Stimulated activated CD4-positive, alpha-beta T cell treated with anti-CD3 and anti-CD28 coated beads, Interleukin-15, amount 100 ng/mL, for 1 hour (primary cell): ENCODE measurements at regions not wholly inside any gene's neighbourhood (a gene's known extent, or its start where the extent isn't known, plus 50 kb on each side); places are given as distances from the start of the nearest gene placed in this dataset.
"Not testable (repeated sequence)": the region's sequence is repeated elsewhere in the genome, so short reads cannot be mapped to it uniquely, and the experiment has no call there.

Experiments
- DNase-seq, 2 donors: peaks; one replicate each; pipeline ENCODE4 v3.0.0-alpha.2; 2020; ENCODE audit warnings: low read depth in 1 of 2, low spot score in 1 of 2

DNA sequence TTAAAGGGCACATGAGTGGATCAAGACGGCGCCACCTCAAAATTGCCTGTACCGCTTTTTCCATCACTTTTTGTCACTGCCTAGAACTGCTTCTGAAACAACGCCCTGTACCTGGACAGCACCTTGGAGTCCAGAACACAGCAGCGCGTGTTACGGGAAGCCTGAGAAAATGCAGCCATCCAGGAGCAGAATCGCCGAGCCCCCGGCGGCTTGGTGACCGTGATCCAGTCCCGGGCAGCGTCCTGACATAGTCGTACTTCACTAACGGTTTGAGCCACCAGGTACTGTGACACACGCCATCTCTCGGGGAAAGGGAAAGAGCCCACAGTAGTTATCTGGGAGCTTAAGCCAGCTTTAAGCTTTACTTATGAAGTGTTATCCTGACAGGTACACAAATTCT is 168.9 kb upstream of the SALL3 start:
- no peak for DNase-seq

DNA sequence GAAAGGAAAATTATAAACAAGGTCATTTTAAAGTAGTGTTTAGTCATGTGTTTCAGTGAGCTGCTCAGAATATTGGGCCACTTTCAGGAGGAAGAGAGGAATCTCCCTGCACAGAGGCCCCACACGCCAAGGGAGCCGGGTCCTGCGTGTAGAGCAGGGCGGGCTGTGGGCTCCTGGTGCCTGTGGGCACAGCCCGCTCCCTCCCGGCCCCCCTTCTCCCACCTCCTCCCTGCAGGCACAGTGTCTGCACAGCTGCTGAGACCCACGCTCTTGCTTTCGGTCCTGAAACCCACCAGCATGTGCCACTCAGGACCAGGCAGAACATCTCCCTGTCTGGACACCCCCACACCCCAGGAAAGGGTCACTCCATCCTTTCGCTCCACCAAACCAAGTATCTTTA is 167.6 kb upstream of the SALL3 start:
- no peak for DNase-seq

DNA sequence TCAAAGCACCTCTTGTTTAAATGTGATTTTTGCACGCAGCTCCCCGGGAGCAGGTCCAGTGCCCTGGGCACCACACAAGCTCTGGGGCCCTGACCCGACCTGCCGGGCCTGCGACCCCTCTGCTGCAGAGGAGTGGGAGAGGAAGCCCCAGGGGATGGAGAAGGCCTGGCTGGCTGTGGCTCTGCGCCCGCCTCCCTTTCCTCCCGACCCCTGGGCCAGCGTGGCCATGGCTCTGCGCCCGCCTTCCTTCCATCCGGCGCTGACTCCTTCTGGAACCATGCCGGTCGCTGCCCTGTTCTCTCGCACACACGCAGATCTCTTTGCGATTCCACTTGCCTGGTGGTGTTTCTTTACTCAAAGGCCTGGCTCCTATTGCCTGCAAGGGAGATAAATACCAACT is 166.5 kb upstream of the SALL3 start:
- no peak for DNase-seq

DNA sequence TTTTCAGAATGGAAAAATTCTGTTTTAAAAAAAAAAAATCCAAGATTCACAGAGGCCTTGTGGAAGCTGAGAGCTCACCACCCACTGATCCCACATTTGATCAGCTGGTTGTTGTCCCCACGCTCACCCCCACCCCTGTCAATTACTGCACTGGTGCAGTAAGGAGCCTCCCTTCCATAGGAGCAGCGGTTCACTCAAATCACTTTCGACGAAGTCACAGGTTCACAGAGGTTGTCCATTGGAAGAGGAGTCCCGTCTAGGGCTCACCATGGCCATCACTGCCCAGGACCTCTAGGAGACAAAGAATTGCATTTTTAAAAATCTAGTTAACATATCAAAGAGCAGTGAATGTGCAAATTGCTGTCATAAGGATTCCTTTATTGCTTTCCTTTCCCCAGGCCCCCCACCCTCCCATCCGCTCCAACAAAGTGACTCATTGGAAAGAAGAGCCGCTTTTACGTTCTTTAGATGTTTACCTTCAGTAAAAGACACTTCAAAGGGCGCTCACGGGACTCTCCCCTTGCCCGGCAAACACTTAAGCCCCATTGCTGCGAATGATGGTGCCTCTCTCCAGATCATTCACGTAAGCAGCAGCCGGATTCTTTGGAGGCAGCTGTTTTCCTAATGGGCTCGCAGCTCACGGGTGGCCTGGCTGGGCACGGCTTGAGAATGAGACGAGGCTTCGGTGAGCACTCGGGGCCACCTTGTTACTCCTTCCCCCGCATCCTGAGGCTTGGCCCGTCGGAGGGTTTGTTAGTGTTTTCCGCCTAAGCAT is 165.5 kb upstream of the SALL3 start:
- DNase-seq, result no peak

DNA sequence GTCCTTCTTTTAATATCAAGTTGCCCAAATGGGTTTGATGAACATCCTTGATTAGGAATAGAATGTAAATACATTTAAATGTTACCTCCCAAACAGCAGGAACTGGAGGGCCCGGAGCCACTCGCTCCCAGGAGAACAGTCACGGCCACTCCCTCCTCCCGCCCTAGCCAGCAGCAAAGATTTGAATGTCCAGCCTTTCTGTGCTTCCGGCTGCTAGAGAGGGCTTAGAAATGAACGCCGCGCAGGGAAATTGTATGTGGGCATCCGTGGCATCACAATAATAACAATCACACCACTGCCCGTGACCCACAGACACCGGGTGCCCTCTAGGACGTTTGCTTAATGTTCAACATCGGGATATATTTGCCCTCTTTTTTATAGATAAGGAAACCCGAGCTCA is 164.9 kb upstream of the SALL3 start:
- no peak for DNase-seq

DNA sequence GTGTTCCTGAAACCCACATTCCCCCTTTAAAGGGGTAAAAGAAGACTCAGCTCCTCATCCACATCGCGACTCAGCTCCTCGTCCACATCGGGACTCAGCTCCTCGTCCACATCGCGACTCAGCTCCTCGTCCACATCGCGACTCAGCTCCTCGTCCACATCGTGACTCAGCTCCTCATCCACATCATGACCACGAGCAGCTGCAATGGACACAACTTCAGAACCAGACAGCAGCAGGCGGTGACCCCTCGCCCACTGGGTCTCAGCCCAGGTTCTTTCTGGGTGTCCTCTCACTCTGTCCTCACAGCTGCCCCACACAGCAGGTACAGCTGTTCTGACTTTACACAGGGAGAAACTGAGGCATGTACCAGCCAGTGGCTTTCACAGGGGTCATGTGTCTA is 163.5 kb upstream of the SALL3 start:
- no peak for DNase-seq

DNA sequence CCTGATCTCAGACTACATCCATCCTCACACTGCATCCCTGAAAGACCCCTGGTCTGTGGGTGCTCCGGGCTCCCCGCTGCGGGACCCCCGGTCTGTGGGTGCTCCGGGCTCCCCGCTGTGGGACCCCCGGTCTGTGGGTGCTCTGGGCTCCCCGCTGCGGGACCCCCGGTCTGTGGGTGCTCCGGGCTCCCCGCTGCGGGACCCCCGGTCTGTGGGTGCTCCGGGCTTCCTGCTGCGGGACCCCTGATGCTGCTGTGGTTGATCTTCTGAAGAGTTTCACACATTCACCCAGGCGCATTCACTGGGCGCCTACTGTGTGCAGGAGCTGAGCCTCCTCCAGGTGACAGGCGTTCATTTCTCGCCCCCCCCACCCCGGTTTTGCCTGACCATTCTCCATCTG is 162.7 kb upstream of the SALL3 start:
- no peak for DNase-seq

DNA sequence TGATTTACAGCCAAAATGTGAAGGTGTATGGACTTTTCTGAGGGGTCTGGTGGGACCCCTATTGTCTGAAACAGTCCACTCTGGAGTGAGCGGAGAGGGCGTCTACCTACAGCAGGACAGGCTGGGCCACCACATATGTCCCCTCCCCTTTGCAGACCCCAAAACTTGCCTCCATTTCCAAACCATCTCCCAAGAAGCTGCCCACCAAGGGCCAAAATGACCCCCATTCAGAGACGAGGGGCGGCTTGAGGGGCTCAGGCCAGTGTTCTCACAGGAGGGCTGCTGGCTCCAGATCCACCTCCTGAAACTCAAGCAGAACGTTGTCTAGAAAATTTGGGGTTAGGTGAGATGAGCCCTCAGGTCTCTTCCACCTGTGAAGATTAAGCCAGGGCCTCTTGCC is 161.1 kb upstream of the SALL3 start:
- no peak for DNase-seq

DNA sequence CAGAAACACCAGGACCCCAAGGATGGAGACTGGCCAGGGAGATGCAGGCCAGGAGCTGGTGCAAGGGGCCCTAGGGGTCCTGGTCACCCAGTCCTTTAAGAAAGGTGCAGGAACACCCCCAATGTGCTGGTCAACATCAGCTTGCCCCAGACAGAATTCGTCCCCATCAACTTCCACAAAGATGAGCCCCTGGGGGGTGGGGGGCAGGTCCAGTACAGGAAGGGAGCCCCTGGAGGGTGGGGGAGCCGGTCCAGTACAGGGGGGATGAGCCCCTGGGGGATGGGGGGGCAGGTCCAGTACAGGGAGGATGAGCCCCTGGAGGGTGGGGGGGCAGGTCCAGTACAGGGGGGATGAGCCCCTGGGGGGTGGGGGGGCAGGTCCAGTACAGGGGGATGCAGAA is 160.7 kb upstream of the SALL3 start:
- no peak for DNase-seq

DNA sequence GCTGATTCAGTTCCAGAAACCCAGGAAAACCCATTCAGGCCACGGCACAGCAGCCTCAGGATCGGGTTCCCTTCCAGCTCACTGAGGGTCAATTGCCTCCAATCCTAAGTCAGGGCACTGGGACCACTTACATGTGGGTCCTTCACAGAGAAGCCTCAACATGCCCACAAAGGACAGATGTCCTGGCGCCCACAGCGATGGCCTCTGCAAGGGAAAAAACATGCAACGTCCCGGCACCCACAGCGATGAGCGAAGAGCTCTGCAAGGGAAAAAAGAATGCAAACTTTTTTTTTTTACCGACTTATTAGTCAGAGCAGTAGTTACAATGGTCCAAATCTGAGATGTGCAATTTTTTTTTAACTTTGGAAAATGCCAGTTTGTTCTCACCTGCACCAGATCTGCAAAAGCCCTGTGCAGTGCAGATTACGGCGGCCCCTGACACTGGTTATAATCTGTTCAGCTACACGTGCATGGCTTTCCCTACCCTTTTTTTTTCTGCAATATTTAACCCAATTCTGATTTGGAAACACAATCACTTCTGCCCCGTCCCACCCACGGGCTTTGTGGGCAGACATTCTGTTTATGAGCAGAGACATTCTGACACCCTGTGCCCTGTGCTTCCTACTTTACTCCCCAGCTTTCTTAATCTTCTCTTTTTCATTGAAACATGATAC is 159.3 kb upstream of the SALL3 start:
- DNase-seq, result no peak

DNA sequence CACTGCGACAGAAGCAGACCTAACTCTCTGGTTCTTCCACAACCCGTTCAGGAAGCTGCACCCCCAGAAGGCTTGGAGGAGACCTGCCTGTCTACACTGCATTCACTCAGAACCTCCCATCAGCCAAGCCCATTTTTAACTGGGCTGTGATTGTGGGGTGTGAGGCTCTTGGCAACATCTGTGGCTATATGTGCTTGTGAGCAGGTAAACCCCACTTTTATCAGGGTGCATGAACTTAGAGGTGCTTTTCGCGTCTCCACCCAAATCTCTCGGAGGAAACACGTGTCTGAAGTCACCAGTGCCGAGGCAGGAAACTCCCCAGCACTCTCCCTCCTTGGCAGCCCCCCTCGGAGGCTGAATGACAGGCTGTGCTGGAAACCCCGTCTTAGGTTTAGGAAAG is 158.2 kb upstream of the SALL3 start:
- no peak for DNase-seq

DNA sequence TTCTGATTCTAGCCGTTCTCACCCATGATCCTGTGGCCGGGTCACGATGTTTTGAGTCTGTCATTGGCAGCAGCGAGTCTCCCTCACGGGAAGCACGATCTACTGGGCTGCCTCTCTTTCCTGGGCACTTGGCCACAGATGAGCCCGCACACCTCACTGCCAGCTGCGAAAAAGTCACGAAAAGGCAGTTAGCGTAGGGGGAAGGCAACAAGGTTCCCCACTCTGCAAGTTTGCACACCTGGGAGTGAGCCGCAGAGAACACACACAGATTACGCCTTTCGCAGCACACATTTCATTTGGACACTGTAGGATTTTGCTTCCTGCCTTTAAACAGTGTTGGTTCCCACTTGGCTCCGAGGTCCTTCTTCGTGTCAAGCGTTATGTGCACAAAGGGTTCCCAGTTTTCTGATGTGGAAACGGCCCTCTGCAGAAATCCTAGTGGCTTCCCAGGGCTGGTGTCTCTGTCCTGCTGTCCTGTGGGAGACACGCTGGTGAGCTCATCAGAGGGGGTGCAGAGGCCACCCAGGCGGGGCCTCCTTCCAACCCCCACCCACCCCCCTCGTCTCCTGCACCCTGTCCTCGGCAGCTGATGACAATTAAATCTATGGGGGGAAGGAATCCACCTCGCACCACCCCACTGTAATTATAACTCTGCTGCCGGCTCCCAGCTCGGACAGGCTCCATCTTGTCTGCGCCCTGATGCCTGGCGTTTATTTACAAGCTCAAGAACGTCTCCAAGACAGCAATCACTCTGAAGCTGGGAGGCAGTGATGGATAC is 157.3 kb upstream of the SALL3 start:
- DNase-seq, result no peak

DNA sequence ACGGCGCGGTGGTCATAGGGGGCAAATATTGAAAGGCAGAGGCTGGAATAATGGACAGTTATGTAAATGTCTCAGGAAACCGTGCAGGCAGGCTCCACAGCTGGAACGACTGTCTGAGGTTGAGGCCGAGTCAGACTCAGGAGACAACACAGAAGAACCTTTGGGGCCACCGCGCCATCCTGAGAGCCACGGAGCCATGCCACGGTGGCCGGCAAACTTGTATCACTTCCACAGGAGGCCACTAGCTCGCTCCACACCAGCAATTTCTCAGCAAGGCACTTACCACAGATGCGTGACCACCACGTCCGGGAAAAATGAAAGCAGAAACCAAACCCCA is 156.7 kb upstream of the SALL3 start:
- DNase-seq, result no peak

DNA sequence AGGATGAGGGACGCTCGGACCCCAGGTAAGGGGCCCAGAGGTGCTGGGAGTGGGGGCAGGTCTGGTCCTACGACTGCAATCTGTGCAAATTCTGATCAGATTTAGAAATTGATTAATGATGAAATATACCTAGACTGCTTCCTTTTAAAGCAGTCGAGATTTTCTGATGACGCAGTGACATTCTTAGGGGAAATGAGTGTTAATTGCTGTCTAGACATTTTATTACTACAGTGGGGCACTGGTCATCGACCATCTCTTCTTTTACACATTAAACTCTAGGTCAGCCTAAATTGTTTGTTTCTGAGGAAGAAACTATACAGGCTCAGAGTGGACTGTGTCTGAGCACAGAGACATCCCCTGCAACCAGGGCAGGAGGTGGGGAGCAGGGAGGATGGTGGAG is 154.4 kb upstream of the SALL3 start:
- no peak for DNase-seq

DNA sequence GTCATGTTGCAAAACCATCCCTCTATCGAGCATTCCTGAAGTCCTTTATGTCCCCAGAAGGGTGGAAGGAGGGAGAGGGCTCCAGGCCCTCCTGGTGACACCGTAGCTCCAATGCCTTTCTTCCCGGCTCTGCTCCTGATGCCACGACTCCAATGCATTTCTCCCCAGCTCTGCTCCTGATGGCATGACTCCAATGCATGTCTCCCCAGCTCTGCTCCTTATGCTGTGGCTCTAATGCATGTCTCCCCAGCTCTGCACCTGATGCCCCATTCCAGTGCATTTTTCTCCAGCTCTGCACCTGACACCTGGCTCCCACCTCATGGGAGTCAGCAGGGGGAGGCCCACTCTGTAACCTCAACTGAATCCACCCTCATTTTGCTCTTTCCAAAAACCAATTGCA is 153.0 kb upstream of the SALL3 start:
- DNase-seq, result no peak

DNA sequence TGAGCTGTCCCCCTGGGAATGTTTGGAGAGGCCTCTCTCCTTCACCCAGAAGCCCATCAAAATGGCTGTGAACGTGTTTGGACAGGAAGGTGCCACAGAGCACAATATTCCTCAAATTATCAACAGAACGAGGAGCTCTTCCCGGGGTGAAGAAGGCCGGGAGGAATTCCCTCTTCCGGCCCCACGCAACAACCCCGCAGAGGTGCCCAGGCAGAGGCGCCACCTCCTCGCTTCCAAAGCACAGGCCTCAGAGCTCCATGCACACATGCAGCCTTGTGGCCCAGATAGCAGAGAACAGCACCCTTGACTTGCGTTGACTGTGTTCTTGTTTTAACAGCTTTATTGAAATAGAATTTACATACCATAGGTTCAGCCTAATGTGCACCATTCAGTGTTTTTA is 152.5 kb upstream of the SALL3 start:
- no peak for DNase-seq

DNA sequence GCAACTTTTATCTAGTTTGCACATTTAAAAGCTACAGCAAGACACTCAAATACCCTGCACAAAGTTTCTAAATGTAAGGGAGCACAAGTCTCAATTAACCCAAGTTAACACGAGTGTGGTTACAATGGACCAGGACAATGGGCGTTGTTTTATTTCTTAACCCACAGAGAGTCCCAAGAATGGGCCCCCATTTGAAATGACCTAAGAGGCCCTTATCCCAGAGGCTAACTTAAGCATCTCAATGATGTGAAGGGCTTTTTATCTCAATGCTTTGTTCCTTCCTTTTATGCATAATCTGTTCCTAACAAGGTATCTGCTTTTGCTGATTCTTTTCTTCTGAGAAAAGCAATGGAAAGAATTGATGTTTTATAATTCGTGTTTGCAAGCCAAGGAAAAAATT is 151.5 kb upstream of the SALL3 start:
- DNase-seq, result no peak

DNA sequence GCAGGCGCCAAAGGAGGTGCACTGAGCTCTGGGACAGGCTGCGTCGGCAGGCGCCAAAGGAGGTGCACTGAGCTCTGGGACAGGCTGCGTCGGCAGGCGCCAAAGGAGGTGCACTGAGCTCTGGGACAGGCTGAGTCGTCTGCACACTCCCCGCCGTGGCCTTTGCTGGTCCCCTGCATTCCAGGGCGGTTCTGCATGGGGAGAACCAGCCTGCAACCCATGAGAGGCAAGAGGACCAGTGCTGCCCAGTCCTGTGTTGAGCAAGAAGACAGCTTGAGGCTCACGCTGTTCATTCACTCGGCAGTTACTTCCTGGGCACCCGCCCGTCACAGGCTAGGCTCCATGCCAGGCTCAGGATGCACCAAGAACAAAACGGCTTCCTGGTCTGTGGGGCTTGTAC is 150.6 kb upstream of the SALL3 start:
- not testable (repeated sequence) for DNase-seq

DNA sequence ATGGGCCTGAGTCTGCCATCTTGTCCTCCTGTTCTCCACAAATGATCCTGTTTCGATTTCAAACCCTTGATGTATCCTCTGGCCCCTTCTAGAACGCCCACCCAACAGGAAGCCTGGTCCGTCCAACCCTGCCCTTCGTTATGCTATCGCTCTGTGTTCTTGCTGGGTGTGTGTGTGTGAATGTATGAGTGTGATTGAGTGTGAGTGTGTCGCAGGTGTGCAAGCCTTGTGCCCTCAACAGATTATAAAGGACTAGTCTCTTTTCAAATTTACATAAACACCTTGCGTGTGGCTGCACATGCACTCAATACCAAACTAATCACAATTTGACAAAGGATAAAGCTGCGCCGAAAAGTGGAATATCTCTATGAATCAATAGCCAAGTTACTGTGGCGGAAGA is 149.5 kb upstream of the SALL3 start:
- DNase-seq, result no peak

DNA sequence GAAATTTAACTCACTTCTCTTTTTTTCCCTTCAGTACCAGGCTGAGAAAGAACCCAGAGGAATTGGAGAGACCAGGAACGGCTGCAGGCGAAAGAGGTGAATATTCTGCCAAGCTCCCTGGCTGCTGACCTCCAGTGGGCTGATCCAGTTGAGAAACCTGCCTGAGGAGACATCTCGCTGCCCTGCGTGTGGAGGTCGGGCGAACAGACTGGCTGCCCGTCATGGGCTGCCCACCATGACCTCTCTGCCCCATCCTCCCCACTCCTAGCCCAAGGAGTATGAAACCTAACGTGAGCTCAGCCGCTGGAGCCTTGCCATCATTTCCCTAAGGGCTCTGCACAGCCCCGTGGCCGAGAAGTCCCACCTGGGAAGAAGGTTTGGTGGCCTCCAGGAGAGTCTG is 148.8 kb upstream of the SALL3 start:
- no peak for DNase-seq

DNA sequence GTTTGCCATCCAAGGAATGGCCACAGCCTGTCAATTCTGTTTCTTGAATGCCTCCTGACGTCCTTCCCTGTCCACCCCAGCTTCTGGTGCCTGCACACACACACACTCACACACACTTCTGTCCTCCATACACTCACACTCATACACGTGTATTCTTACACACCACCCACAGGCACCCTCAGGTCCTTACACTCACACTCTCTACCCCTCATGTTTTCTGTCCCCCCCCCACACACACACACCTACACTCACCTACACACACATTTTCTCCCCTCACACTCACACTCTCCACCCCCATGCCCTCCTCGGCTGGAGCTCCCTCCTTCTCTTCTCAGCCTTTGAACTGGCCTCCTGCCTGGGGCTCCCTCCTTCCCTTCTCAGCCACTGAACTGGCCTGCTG is 148.0 kb upstream of the SALL3 start:
- no peak for DNase-seq

DNA sequence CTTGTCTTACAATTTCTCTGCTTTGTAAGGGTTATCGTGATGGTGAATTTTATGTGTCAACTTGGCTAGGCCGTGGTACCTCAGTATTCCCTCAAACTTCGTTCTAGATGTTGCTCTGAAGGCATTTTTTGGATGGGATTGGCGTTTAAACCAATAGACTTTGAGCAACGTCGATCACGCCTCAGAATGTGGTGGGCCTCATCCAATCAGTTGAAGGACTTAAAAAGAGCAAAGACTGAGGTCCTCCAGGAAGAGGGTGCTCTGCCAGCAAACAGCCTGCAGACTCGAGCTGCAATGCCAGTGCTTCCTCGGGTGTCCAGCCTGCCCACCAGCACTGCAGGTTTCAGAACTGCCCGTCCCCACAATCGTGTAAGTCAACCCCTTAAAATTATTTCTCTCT is 145.8 kb upstream of the SALL3 start:
- DNase-seq, result no peak

DNA sequence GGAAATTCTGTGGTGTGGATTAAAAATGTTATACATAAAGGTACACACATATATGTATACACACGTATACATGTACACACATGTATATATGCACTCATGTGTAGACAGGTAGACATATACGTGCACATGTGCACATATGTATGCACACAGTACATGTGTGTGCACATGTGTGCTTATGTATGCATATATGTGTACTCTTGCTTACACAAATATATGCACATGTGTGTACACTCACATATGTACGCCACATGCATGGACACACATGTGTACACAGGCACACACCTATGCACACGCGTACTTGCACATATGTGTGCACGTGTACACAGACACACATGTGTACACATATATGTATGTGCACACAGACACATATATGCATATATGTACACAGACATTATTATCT is 142.8 kb upstream of the SALL3 start:
- DNase-seq, result no peak
